Activated CD4-positive, alpha-beta memory T cell treated with anti-CD3 and anti-CD28 coated beads, Interleukin-2, amount 10 ng/mL, durations not matched to agents 7 days and 5 days (primary cell): ENCODE measurements at regions not wholly inside any gene's neighbourhood (a gene's known extent, or its start where the extent isn't known, plus 50 kb on each side); places are given as distances from the start of the nearest gene placed in this dataset.

Experiments
- CTCF ChIA-PET: fragments of 350-600 bp; sonication (Branson Sonifier 250); formaldehyde crosslinking; loops from one replicate; lab custom pipeline; 2021; ENCODE audit warnings: antibody characterized with exemption, inconsistent platforms; lab: Charles Lee
- POLR2A ChIA-PET: fragments of 350-600 bp; sonication (Branson Sonifier 250); formaldehyde crosslinking; loops from one replicate; lab custom pipeline; 2021; ENCODE audit warnings: antibody characterized with exemption; lab: Charles Lee
- DNase-seq: peaks from one replicate; pipeline ENCODE4 v3.0.0-alpha.2; 2020
- H3K27ac Mint-ChIP-seq: one replicate; pipeline ENCODE4 v1.8.0; 2021; ENCODE audit warnings: mild to moderate bottlenecking, mixed read lengths
- H3K27me3 Mint-ChIP-seq: one replicate; pipeline ENCODE4 v1.8.0; 2021; ENCODE audit warnings: mixed read lengths
- H3K36me3 Mint-ChIP-seq: one replicate; pipeline ENCODE4 v1.8.0; 2021; ENCODE audit warnings: low read depth, mixed read lengths
- H3K4me1 Mint-ChIP-seq: one replicate; pipeline ENCODE4 v1.8.0; 2021; ENCODE audit warnings: mixed read lengths
- H3K4me3 Mint-ChIP-seq: one replicate; pipeline ENCODE4 v1.8.0; 2021; ENCODE audit warnings: mild to moderate bottlenecking, mixed read lengths
- H3K9me3 Mint-ChIP-seq: one replicate; pipeline ENCODE4 v1.8.0; 2021; ENCODE audit warnings: mixed read lengths

GRCh38 chr5:125558466-125558865 lies 812.0 kb upstream of the ZNF608 start:
- no peaks in the 10 kb centered on the region for H3K27me3 Mint-ChIP-seq
- no peak for DNase-seq
- no peak overlapping the region for H3K4me3 Mint-ChIP-seq
- no peaks in the 10 kb centered on the region for H3K36me3 Mint-ChIP-seq
- no peak overlapping the region for H3K27ac Mint-ChIP-seq
- peaks cover 3% of the 10 kb centered on the region for H3K9me3 Mint-ChIP-seq
- H3K4me1 Mint-ChIP-seq: no peaks in the 10 kb centered on the region
- CTCF ChIA-PET: no interaction called here
- POLR2A ChIA-PET: no interaction called here

- no peak for DNase-seq
- CTCF ChIA-PET: no interaction called here
- H3K9me3 Mint-ChIP-seq: peaks cover 5% of the 10 kb centered on the region
- no peak overlapping the region for H3K27ac Mint-ChIP-seq
- no peaks in the 10 kb centered on the region for H3K4me1 Mint-ChIP-seq
- POLR2A ChIA-PET: no interaction called here
- H3K36me3 Mint-ChIP-seq: no peaks in the 10 kb centered on the region
- H3K4me3 Mint-ChIP-seq: no peak overlapping the region
- H3K27me3 Mint-ChIP-seq: no peaks in the 10 kb centered on the region
Observed at GRCh38 chr5:125559296-125559695, 812.9 kb upstream of the ZNF608 start.

- DNase-seq: no peak
- no peaks in the 10 kb centered on the region for H3K27me3 Mint-ChIP-seq
- POLR2A ChIA-PET: no interaction called here
- H3K27ac Mint-ChIP-seq: no peak overlapping the region
- H3K9me3 Mint-ChIP-seq: peaks cover 6% of the 10 kb centered on the region
- CTCF ChIA-PET: no interaction called here
- no peaks in the 10 kb centered on the region for H3K36me3 Mint-ChIP-seq
- H3K4me1 Mint-ChIP-seq: no peaks in the 10 kb centered on the region
- no peak overlapping the region for H3K4me3 Mint-ChIP-seq
Observed at GRCh38 chr5:125560476-125561225, 814.2 kb upstream of the ZNF608 start.

- H3K36me3 Mint-ChIP-seq: no peaks in the 10 kb centered on the region
- no peaks in the 10 kb centered on the region for H3K4me1 Mint-ChIP-seq
- ChIA-PET CTCF (no interaction called here), POLR2A (no interaction called here)
- no peak for DNase-seq
- no peak overlapping the region for H3K27ac Mint-ChIP-seq
- H3K9me3 Mint-ChIP-seq: peaks cover 6% of the 10 kb centered on the region
- no peak overlapping the region for H3K4me3 Mint-ChIP-seq
- H3K27me3 Mint-ChIP-seq: no peaks in the 10 kb centered on the region
Observed at GRCh38 chr5:125564317-125564975, 818.0 kb upstream of the ZNF608 start.

GRCh38 chr5:125574491-125575044 lies 828.1 kb upstream of the ZNF608 start:
- no peaks in the 10 kb centered on the region for H3K36me3 Mint-ChIP-seq
- H3K9me3 Mint-ChIP-seq: peaks cover 13% of the 10 kb centered on the region
- no peak for DNase-seq
- no peak overlapping the region for H3K27ac Mint-ChIP-seq
- H3K4me1 Mint-ChIP-seq: no peaks in the 10 kb centered on the region
- no peaks in the 10 kb centered on the region for H3K27me3 Mint-ChIP-seq
- H3K4me3 Mint-ChIP-seq: no peak overlapping the region
- CTCF ChIA-PET: no interaction called here
- POLR2A ChIA-PET: no interaction called here

- H3K36me3 Mint-ChIP-seq: no peaks in the 10 kb centered on the region
- no peaks in the 10 kb centered on the region for H3K4me1 Mint-ChIP-seq
- H3K9me3 Mint-ChIP-seq: peaks cover 12% of the 10 kb centered on the region
- H3K27ac Mint-ChIP-seq: no peak overlapping the region
- no peaks in the 10 kb centered on the region for H3K27me3 Mint-ChIP-seq
- no peak for DNase-seq
- CTCF ChIA-PET: no interaction called here
- no peak overlapping the region for H3K4me3 Mint-ChIP-seq
- POLR2A ChIA-PET: no interaction called here
Observed at GRCh38 chr5:125575171-125575890, 828.9 kb upstream of the ZNF608 start.

GRCh38 chr5:125575891-125576505 lies 829.6 kb upstream of the ZNF608 start:
- Mint-ChIP-seq H3K27me3 (no peaks in the 10 kb centered on the region), H3K9me3 (peaks cover 9% of the 10 kb centered on the region), H3K4me1 (no peaks in the 10 kb centered on the region), H3K4me3 (no peak overlapping the region), H3K36me3 (no peaks in the 10 kb centered on the region), H3K27ac (no peak overlapping the region)
- ChIA-PET POLR2A (no interaction called here), CTCF (no interaction called here)
- no peak for DNase-seq

GRCh38 chr5:125576822-125577221 lies 830.4 kb upstream of the ZNF608 start:
- H3K27ac Mint-ChIP-seq: no peak overlapping the region
- DNase-seq: no peak
- H3K36me3 Mint-ChIP-seq: no peaks in the 10 kb centered on the region
- POLR2A ChIA-PET: no interaction called here
- CTCF ChIA-PET: no interaction called here
- H3K27me3 Mint-ChIP-seq: no peaks in the 10 kb centered on the region
- H3K9me3 Mint-ChIP-seq: peaks cover 9% of the 10 kb centered on the region
- no peak overlapping the region for H3K4me3 Mint-ChIP-seq
- no peaks in the 10 kb centered on the region for H3K4me1 Mint-ChIP-seq

GRCh38 chr5:125578551-125578950 lies 832.1 kb upstream of the ZNF608 start:
- H3K9me3 Mint-ChIP-seq: peaks cover 5% of the 10 kb centered on the region
- no peaks in the 10 kb centered on the region for H3K36me3 Mint-ChIP-seq

GRCh38 chr5:125579182-125579581 lies 832.7 kb upstream of the ZNF608 start:
- Mint-ChIP-seq H3K27me3 (no peaks in the 10 kb centered on the region), H3K4me1 (no peaks in the 10 kb centered on the region), H3K27ac (no peak overlapping the region), H3K36me3 (no peaks in the 10 kb centered on the region), H3K4me3 (no peak overlapping the region), H3K9me3 (peaks cover 5% of the 10 kb centered on the region)
- ChIA-PET POLR2A (no interaction called here), CTCF (no interaction called here)
- no peak for DNase-seq

More at GRCh38 chr5:125578551-125578950, 832.1 kb upstream of the ZNF608 start:
- ChIA-PET CTCF (no interaction called here), POLR2A (no interaction called here)
- H3K27ac Mint-ChIP-seq: no peak overlapping the region
- no peak for DNase-seq
- no peaks in the 10 kb centered on the region for H3K4me1 Mint-ChIP-seq
- H3K27me3 Mint-ChIP-seq: no peaks in the 10 kb centered on the region
- no peak overlapping the region for H3K4me3 Mint-ChIP-seq

GRCh38 chr5:125581311-125581710 lies 834.9 kb upstream of the ZNF608 start:
- no peaks in the 10 kb centered on the region for H3K9me3 Mint-ChIP-seq
- no peaks in the 10 kb centered on the region for H3K27me3 Mint-ChIP-seq
- H3K4me3 Mint-ChIP-seq: no peak overlapping the region
- H3K36me3 Mint-ChIP-seq: no peaks in the 10 kb centered on the region
- CTCF ChIA-PET: no interaction called here
- POLR2A ChIA-PET: no interaction called here
- H3K27ac Mint-ChIP-seq: no peak overlapping the region
- H3K4me1 Mint-ChIP-seq: no peaks in the 10 kb centered on the region
- no peak for DNase-seq

- Mint-ChIP-seq H3K4me1 (no peaks in the 10 kb centered on the region), H3K27me3 (no peaks in the 10 kb centered on the region), H3K9me3 (peaks cover 4% of the 10 kb centered on the region), H3K4me3 (no peak overlapping the region), H3K27ac (no peak overlapping the region), H3K36me3 (no peaks in the 10 kb centered on the region)
- DNase-seq: no peak
- CTCF ChIA-PET: no interaction called here
- POLR2A ChIA-PET: no interaction called here
Observed at GRCh38 chr5:125582352-125582751, 835.9 kb upstream of the ZNF608 start.
